Activated gamma-delta T cell (primary cell): ENCODE measurements at regions not wholly inside any gene's neighbourhood (a gene's known extent, or its start where the extent isn't known, plus 50 kb on each side); places are given as distances from the start of the nearest gene placed in this dataset.

ENCODE experiments used
- DNase-seq: peaks from one replicate; lab custom pipeline; 2025; lab: John Stamatoyannopoulos, UW

GRCh38 chr10:128221807-128222206 is 95.6 kb upstream of the MKI67 start:
- DNase-seq = no peak

GRCh38 chr10:128222332-128222849 is 96.2 kb upstream of the MKI67 start:
- no peak for DNase-seq

GRCh38 chr10:128230401-128230800 is 104.2 kb upstream of the MKI67 start:
- DNase-seq = no peak

GRCh38 chr10:128233422-128233821 is 107.2 kb upstream of the MKI67 start:
- no peak for DNase-seq

GRCh38 chr10:128237710-128238109 is 111.5 kb upstream of the MKI67 start:
- DNase-seq = no peak

GRCh38 chr10:128241023-128241422 is 114.8 kb upstream of the MKI67 start:
- DNase-seq = no peak

- DNase-seq = no peak
Observed at GRCh38 chr10:128242641-128243040, 116.4 kb upstream of the MKI67 start.

- DNase-seq = no peak
Observed at GRCh38 chr10:128245026-128245425, 118.8 kb upstream of the MKI67 start.

GRCh38 chr10:128247576-128247975 is 121.4 kb upstream of the MKI67 start:
- no peak for DNase-seq

GRCh38 chr10:128254476-128254875 is 128.3 kb upstream of the MKI67 start:
- DNase-seq = no peak

GRCh38 chr10:128257428-128257827 is 131.2 kb upstream of the MKI67 start:
- no peak for DNase-seq

GRCh38 chr10:128258421-128258976 is 132.3 kb upstream of the MKI67 start:
- DNase-seq = no peak

- DNase-seq = no peak
Observed at GRCh38 chr10:128263891-128264688, 137.9 kb upstream of the MKI67 start.

GRCh38 chr10:128265596-128265995 is 139.4 kb upstream of the MKI67 start:
- no peak for DNase-seq

GRCh38 chr10:128267581-128267980 is 141.4 kb upstream of the MKI67 start:
- no peak for DNase-seq

GRCh38 chr10:128268015-128268722 is 141.9 kb upstream of the MKI67 start:
- no peak for DNase-seq

GRCh38 chr10:128274938-128275337 is 148.7 kb upstream of the MKI67 start:
- no peak for DNase-seq

- DNase-seq = no peak
Observed at GRCh38 chr10:128275388-128276177, 149.4 kb upstream of the MKI67 start.

GRCh38 chr10:128277267-128277840 is 151.1 kb upstream of the MKI67 start:
- no peak for DNase-seq

- DNase-seq = no peak
Observed at GRCh38 chr10:128278362-128278761, 152.1 kb upstream of the MKI67 start.

GRCh38 chr10:128280271-128280670 is 154.0 kb upstream of the MKI67 start:
- no peak for DNase-seq

GRCh38 chr10:128281343-128281742 is 155.1 kb upstream of the MKI67 start:
- no peak for DNase-seq
